Stimulated activated CD4-positive, alpha-beta T cell treated with anti-CD3 and anti-CD28 coated beads, TNF-alpha, amount 100 ng/mL, for 1 hour (primary cell): ENCODE measurements at regions not wholly inside any gene's neighbourhood (a gene's known extent, or its start where the extent isn't known, plus 50 kb on each side); places are given as distances from the start of the nearest gene placed in this dataset.

Experiments used
- DNase-seq, 3 donors: peaks; one replicate each; pipeline ENCODE4 v3.0.0-alpha.2; 2020; ENCODE audit warnings: low read depth in 3 of 3, low spot score in 1 of 3

DNA sequence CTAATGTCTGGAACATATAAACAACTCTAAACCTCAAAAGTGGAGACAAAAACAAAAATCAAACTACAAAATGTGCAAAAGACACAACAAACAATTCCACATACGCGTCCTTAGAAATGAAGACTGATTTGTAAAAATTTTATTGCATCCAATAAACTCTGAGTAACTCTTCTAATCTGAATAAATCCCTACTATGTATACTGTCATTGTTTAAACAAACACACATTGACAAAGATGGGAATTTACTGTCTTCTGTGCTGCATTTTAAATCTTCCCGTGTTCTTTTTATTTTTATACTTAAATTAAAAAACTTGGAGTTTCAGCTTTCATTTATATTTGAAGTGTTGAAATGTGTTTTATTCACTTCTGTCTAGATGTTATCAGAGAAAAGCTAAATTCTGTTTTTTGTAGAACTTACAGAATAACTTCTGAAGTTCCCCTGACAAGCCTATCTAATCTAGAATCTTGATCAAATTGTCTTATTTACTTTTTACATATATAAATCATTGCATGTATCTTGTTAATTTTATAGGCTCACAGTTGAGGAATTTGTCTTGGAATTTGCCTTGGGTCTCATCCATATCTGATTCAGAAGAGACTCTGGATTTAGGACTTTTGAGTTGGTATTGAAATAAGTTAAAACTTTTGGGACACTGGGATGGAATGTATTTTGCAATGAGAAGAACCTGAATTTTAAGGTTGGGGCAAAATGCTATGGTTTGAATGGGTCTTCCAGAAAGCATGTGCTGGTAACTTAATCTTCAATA, 2064.4 kb upstream of the C9orf72 start:
- DNase-seq: no peak

DNA sequence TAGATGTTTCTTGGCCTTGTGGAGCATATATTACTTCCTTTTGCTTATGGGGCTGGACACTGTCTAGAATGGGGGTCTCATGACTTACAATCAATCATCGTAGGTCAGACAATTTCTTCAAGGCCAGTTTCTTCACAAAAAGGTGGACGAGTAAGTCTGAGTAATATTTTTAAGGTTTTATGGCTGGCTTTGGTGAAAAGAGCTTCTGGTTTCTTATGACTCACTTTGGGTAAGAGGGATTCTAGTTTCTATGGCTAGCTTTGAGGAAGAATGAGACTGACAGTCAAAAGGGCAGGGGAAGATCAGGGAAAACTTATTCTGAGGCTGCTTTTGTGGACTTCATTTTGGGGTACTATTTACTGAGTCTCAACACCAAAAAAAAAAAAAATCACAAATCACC, 2067.2 kb upstream of the C9orf72 start:
- no peak for DNase-seq

DNA sequence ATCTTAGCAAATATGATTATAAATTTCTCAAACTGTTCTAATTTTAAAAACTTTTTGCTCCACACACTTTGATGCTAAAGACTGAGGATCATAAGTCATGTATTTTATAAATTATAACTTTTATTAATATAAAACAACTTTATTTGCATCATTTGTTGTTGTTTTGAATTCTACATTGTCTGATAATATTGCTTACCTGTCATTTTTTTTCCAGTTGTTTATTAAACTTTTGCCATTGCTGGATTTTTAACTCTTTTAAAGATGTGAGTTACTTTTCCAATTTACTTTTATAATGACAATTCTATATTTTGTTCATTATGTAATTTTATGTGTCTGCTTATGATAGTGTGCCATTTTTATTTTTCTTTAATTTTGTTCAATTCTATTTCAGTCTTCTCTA, 2071.2 kb upstream of the C9orf72 start:
- DNase-seq: no peak

DNA sequence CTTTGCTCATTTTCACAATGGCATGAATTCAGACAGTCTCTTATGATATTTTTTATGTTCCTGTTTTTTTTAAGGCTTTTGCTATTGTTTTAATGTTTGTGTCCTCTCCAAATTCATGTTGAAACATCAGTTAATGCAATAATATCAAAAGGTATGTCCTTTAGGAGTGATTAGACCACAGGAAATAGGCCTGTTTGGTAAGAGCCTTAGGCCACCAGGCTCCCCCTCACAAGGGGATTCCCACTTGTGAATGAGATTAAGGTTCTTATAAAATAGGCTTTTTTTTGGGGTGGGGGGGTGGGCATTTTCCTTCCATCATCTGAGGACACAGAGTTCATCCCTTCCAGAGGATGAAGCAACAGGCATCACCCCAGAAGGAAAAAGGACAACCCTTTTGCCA, 2074.2 kb upstream of the C9orf72 start:
- no peak for DNase-seq

DNA sequence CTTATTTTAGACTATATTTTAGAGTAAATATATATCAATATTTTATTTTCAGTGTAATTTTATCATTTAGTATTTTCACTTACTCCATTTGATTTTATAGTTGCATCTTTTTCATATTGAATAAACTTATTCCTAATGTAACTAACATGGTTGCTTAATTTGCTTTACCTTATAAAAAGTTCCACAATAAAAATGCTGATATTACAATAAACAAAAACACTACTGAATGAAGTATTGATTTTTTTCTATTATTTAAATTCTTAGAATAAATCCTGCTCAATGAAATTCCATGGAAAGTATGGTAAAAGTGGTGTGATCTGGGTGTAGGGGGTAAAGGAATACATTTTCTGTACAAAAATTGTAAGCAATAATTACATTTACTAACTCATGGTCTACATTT, 2074.9 kb upstream of the C9orf72 start:
- no peak for DNase-seq

DNA sequence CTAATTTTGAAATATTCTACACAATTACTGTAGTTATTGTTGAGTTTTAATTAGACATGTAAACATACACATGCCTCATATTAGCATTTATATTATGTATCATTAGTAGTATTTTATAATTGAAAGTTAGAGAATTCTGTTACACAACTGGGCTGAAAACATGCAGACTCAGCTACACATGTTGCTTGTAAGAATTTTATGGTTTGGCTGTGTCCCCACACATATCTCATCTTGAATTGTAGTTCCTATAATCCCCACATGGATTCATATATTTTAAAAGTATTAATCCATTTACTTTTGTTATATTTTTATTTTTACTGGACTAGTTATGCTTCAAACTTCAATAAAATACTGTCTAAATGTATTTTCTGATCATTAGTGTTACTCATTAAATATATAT, 2075.3 kb upstream of the C9orf72 start:
- no peak for DNase-seq

DNA sequence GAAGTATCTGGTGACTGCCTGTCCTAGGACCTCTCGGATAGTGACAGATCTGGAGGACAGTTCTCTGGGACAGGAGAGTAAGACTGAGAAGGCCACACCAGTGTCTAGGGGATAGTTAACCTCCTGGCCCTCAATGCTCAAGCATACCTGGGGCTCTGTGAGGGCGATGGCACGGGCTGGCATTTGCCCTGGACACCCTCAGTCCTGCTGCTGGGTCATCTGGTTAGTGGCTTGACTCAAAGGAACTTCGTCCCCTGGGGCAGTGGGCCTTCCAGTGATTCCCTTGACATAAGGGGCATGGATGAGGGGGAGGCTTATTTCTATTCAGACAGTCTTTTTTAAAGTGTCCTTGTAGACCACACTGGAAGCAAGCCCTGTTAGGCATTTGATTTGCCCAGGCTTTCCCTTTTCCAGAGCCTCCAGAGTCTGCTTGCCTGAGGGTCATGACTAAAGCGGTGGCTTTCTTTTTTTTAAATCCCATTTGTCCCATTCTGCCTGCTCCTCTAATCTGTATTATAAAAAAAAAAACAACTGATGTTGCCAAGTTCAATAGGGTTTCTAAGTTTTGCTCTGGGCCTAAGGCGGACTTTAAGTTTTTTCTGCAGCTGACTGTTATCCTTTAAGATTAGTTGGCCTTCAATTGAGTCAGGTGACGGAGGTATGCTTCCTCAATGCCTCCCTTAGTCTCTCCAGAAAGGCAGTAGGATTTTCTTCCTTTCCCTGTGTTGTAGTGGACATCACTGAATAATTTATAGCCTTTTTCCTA, 2083.5 kb upstream of the C9orf72 start:
- DNase-seq: no peak

DNA sequence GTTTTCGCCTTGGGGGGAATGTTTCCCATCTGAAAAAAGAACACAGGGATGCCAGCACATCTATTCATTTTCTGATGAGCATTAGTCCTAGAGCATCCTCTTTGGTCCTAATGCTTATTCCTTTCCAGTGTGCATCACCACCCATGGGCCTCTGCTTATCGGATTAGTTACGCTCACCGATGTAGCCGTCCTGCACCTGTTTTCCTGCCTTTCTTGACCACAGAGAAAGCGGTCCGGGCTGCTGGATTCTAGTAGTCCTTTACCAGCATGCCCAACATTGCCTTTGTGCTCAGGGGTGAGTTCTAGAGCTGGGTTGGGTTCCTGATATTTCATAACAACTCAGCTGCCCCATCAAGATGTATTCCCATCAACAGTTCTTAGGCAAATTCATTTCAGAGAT, 2084.5 kb upstream of the C9orf72 start:
- no peak for DNase-seq

DNA sequence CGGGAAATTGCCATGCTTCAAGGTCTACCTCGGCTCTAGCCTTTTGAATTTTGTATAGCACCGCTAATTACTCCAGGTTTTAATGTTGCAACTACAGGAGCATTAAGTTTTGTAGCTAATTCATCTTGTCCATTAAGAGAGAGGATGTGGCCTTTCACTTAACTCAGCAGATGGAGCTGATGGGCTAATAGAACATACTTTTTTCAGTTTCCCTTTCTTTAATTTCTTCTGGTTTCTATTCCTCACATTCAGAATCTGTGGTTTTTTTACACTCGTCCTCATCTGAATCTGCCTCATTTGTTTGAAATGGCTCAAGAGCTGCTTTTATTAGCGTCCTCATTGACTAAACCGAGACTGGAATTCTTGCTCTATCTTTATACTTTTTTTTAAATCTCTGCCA, 2085.7 kb upstream of the C9orf72 start:
- no peak for DNase-seq

DNA sequence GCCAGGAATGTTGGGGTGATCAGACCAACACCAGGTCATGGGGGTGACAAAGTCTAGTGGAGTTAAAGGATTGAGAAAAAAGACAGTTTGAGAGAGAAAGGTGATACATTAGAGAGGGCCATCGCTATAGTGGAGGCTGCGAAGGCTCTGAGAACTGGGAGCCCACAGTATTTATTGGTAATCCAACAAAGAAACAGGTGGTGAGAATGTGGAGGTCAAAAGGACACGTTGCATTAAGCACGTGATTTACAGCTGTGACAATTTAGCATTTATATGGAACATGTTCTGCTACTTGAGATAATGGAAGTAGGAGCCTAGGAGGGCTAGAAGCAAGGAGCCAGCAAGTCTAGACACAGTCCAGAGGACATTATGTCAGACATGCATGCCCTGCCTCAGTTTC, 2086.5 kb upstream of the C9orf72 start:
- no peak for DNase-seq

DNA sequence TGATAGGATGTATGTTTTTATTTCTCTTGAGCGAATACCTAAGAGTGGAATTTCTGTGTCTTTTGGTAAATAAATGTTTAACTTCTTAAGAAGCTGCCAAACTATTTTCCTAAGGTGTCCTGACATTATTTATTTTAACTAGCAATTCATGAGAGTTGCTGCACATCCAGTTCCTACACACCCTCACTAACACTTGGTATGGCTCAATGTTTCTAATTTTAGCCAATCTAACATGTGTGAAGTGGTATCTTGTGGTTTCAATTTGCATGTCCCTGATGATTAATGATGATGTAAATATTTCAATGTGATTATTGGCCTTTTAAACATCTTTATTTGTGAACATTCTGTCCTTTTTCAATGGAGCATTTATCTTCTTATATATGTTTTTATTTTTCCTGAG, 2095.5 kb upstream of the C9orf72 start:
- DNase-seq: no peak

DNA sequence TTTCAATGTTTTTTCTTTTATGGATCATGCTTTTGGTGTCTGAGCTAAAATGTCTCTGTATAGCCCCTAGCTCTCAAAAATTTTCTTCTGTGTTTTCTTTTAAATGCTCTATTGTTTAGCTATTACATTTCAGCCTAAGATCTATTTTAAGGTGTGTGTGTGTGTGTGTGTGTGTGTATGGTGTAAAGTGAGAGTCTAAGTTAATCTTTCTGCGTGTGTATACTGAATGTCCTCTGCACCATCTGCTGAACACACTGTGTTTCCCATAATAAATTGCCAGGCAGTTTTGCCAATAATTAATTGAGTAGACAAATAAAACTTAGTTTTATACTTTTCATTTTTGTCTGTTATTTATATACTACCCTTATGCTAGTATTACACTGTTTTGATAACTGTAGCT, 2096.3 kb upstream of the C9orf72 start:
- no peak for DNase-seq

DNA sequence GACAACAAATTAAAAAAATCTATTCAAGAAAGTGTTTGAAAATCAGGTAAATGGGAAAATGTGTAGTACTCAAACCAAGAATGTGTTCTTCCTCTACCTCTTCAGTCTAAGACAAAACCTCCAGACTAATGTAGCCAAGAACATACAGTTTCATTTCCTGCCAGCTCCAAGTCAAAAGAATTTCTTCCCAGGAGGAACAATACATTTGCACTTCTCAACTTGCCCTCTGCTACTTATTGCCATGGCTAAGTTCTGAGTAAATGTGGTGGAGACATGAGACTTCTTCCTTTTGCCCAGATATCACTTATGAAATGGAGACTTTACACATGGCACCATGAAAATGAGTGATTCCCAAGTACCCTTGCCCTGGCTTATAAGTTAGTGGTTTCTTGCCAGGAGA, 2112.2 kb upstream of the C9orf72 start:
- no peak for DNase-seq

DNA sequence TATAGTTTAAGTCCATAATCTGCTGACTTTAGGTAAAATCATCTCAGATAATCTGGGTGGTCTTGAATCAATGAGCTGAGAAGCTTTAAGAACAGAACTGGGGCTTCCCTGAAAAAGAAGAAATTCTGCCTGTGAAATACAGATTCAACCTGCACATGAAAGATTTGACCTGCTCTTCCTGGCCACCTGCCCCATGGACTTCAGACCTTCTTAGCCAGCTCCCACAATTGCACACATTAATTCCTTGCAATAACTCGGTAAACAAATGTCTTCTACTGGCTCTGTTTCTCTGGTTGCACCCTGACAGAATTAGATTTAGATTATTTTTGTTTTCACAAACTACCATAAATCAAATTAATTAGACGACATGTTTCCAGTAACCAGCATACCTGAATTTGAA, 2117.9 kb upstream of the C9orf72 start:
- DNase-seq: no peak

DNA sequence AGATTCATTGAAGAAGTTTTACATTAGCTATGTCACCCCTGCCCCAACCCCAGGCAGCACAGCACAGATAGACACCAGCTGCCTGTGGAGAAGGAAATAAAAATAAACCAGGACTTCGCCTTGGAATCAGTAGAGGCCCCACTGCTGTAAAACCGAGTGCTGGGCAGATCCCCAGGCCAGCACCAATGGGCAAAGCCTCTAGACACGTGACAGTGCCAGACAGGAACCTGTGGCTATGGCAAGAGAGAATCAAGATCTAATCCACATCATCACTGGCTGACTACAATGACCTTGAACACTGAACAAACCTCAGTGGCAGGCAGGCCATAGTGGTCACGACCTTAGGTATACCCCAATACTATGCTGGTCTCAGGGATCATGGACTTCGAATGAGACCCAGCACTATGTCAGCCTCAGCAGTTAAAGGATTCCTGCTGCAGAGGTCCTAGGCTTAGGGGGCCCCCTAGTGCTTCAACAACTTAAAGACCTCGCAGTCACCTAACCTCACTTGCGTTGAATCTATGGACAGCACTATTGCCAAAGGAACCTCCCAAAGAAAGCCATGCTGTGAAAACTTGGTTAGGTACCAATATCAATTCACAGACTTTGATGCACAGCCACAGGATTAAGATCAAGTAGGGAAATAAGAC, 2118.6 kb upstream of the C9orf72 start:
- no peak for DNase-seq

DNA sequence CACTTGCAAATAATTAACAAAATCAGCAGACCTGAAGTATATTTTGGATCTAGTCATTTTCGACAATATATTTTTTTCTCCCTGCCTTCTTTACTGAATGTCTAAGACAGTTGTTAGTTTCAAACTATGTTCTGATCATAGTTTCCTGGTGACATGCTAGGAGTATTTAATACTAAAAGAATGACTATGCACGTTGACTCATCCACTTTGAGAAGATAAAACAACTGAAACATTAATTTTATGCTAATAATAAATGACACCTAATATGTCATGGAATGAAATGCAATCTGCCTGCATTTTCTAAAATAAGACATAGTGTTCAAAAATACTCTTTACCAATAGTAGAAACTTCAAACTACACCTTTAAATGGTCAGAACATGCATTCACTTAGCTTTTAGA, 2123.7 kb upstream of the C9orf72 start:
- no peak for DNase-seq

DNA sequence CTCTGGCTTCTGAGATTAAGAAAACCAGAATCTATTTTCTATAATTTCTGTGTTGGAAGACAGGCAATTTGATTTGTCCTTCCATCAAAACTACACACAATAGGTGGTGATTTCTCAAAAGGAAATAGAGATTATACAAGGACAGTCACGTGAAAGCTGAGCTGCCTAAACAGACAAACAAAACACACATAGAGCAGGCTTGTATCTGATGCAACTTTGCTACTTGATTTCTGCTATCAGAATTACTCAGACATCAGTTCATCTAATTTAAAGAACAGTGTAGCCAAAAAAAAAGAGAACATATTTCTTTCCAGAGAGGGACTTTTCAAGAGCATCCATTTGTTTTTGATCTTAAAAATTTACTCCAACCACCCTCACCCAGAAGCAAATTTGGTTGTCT, 2128.3 kb upstream of the C9orf72 start:
- no peak for DNase-seq

DNA sequence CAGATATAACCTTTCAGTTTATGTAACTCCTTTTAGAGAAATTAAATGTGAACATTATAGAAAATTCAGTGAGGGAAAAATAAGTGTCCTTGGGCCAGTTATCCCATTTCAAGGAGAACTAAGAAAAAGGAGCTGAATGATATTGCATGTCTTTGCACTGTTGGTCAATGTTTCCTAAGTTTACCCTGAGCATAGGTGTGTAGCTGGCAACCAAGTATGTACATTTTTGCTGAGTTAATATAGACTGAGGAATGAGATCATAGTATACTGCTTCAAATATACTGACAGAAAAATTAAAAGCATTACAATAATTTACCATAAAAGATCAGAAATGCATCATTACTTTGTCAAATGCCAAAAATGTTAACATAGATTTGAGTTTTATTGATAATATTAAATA, 2128.7 kb upstream of the C9orf72 start:
- no peak for DNase-seq

DNA sequence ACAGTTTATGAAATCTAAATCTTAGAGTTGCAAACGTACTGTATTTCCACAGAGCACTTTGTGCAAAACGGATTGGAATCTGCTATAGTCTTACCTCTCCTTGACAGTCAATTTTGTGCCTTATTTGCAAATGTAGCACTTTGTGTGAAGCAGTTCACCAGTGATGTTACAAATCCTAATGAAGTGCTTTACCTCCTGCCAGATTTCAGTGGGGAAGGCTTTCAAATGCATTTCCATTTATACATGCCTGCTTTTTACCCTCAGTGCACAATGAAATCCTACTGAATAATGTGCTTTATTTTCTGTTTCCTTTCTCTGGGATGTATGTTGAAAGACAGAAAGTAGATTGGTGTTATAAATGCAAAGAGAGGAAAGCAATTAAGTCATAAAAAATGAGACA, 2141.6 kb upstream of the C9orf72 start:
- no peak for DNase-seq

DNA sequence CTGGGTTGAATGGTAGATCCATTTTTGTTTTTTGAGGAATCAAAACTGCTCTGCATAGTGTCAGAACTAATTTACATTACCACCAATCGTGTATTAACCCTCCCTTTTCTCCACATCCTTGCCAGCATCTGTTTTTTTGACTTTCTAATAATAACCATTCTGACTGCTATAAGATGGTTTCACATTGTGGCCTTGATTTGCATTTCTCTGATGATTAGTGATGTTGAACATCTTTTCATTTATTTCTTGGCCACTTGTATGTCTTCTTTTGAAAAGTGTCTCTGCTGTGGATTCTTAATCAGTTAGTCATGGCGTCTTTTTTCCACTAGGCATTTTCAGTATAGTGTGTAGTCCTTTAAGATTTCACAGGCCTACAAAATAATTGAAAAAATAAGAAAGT, 2144.3 kb upstream of the C9orf72 start:
- no peak for DNase-seq

DNA sequence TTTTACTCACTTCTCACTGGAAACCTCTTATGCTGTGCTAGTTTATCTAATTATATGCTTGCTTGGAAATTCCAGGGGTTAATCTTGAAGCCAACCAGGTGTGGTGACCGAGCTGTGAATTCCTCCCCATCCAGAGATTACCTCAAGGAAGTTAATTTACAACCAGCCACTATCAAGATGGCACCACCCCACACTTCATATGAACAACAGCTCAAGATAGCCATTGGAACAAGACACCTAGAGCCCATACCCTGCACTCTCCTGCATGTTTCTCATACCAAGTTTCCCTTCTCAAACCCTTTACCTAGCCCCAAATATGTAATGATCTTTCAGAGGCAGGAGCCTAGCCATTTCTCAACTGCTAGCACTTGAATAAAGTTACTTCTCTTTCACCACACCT, 2156.9 kb upstream of the C9orf72 start:
- no peak for DNase-seq

DNA sequence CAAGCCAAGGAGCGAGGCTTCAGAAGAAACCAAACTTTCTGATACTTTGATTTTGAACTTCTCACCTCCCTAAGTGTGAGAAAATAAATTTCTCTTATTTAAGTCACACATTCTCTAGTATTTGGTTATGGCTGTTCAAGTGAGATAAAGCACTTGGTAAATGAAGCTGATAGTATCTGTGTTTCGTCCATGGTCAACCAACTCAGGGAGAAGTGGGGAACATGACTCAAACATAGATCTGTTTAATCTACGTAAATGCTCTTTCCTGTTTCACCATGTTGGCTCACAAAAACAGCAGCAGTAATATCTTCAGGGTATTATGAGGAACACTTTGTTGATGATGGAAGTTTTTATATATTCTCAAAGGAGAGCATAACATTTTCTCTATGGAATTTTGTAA, 2167.2 kb upstream of the C9orf72 start:
- no peak for DNase-seq
